ENCODE measurements at regions not wholly inside any gene's neighbourhood (a gene's known extent, or its start where the extent isn't known, plus 50 kb on each side); places are given as distances from the start of the nearest gene placed in this dataset.
A peak's percentile ranks its signal among the peaks of the same experiment; 100 is the strongest.

- TF ChIP-seq, protein P1, sequence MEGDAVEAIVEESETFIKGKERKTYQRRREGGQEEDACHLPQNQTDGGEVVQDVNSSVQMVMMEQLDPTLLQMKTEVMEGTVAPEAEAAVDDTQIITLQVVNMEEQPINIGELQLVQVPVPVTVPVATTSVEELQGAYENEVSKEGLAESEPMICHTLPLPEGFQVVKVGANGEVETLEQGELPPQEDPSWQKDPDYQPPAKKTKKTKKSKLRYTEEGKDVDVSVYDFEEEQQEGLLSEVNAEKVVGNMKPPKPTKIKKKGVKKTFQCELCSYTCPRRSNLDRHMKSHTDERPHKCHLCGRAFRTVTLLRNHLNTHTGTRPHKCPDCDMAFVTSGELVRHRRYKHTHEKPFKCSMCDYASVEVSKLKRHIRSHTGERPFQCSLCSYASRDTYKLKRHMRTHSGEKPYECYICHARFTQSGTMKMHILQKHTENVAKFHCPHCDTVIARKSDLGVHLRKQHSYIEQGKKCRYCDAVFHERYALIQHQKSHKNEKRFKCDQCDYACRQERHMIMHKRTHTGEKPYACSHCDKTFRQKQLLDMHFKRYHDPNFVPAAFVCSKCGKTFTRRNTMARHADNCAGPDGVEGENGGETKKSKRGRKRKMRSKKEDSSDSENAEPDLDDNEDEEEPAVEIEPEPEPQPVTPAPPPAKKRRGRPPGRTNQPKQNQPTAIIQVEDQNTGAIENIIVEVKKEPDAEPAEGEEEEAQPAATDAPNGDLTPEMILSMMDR (IDR thresholded peaks at IDR 0.05), result no peak
- H3K36me3 ChIP-seq, result no peaks in the 10 kb centered on the region
- H3K4me1 ChIP-seq, result no peaks in the 10 kb centered on the region
- peaks cover 0 to 12% of the 10 kb centered on the region in 2 donors for H3K9me3 ChIP-seq
- no peak overlapping the region for H3K4me3 ChIP-seq
- no peak for ATAC-seq
- H3K27me3 ChIP-seq, result no peaks in the 10 kb centered on the region
- intact Hi-C loops (cut with DNase I), result no loop called here
- DNase-seq, result no peak
- no peak overlapping the region for H3K27ac ChIP-seq
Measured at GRCh38 chr9:81268048-81268447, 421.3 kb downstream of the TLE1 start.

GRCh38 chr9:81266674-81267073 is 422.7 kb downstream of the TLE1 start:
- H3K4me3 ChIP-seq, result no peak overlapping the region
- H3K9me3 ChIP-seq, result peaks cover 0 to 12% of the 10 kb centered on the region in 2 donors
- H3K36me3 ChIP-seq, result no peaks in the 10 kb centered on the region
- no peak overlapping the region for H3K27ac ChIP-seq
- TF ChIP-seq, protein P1 (IDR thresholded peaks at IDR 0.05), result no peak
- ATAC-seq (no peak), DNase-seq (no peak)
- H3K4me1 ChIP-seq, result no peaks in the 10 kb centered on the region
- H3K27me3 ChIP-seq, result no peaks in the 10 kb centered on the region
- intact Hi-C loops (cut with DNase I), result no loop called here

- TF ChIP-seq, protein P1 (IDR thresholded peaks at IDR 0.05), result no peak
- ATAC-seq (no peak), DNase-seq (no peak)
- Histone ChIP-seq H3K36me3 (no peaks in the 10 kb centered on the region), H3K4me3 (no peak overlapping the region), H3K9me3 (peaks cover 0 to 16% of the 10 kb centered on the region in 2 donors), H3K27ac (no peak overlapping the region), H3K4me1 (no peaks in the 10 kb centered on the region), H3K27me3 (no peaks in the 10 kb centered on the region)
- intact Hi-C loops (cut with DNase I), result no loop called here
Measured at GRCh38 chr9:81266086-81266485, 423.3 kb downstream of the TLE1 start.

DNA sequence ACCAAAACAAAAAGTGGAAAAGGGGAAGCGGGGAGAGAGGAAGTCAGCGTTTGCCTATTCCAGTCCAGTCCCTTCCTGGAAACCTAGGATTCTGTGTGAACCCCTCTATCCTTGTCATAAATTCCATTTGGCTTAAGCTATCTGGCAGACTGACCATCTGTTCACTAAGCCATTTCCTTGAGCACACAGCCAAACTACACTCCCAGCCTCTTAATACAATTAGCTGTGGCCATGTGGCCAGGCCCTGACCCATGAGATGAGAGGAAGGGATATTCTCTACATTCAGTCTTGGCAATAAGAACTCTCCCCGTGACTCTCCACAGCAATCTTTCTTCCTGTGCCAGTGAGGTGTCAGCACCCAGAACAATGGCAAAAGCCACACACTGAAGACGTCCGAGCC is 424.8 kb downstream of the TLE1 start:
- TF ChIP-seq, protein P1 (IDR thresholded peaks at IDR 0.05), result no peak
- no peak for ATAC-seq
- intact Hi-C loops (cut with DNase I), result no loop called here
- Histone ChIP-seq H3K9me3 (peaks cover 0 to 8% of the 10 kb centered on the region in 2 donors), H3K36me3 (no peaks in the 10 kb centered on the region), H3K4me1 (no peaks in the 10 kb centered on the region), H3K27ac (no peak overlapping the region), H3K4me3 (no peak overlapping the region), H3K27me3 (no peaks in the 10 kb centered on the region)
- DNase-seq, result peak in 1 of 4 donors; percentile 12

- Histone ChIP-seq H3K4me1 (no peaks in the 10 kb centered on the region), H3K27ac (no peak overlapping the region), H3K36me3 (no peaks in the 10 kb centered on the region), H3K9me3 (peaks cover 0 to 5% of the 10 kb centered on the region in 2 donors), H3K27me3 (no peaks in the 10 kb centered on the region), H3K4me3 (no peak overlapping the region)
- intact Hi-C loops (cut with DNase I), result no loop called here
- DNase-seq (no peak), ATAC-seq (no peak)
- TF ChIP-seq, protein P1 (IDR thresholded peaks at IDR 0.05), result no peak
Measured at GRCh38 chr9:81259896-81260295, 429.5 kb downstream of the TLE1 start.

Data from left lung (tissue), 4 donors.